GM23248 (cell line): ENCODE measurements at regions not wholly inside any gene's neighbourhood (a gene's known extent, or its start where the extent isn't known, plus 50 kb on each side); places are given as distances from the start of the nearest gene placed in this dataset.
"Not testable (repeated sequence)": the region's sequence is repeated elsewhere in the genome, so short reads cannot be mapped to it uniquely, and the experiment has no call there.

Source experiments
- DNase-seq: peaks from one replicate; pipeline ENCODE4 v3.0.0-alpha.2; 2015
- H2AFZ ChIP-seq: fragments of 200-600 bp; sonication (generic); 2 replicates; pipeline ENCODE4 v1.6.1; 2016; ENCODE audit warnings: antibody characterized with exemption
- H3F3A ChIP-seq: fragments of 200-600 bp; sonication (generic); 2 replicates; pipeline ENCODE4 v1.6.1; 2016; ENCODE audit warnings: mild to moderate bottlenecking, antibody characterized with exemption, mixed run types; ENCODE audit not compliant: insufficient read depth
- H3K27ac ChIP-seq: fragments of 200-600 bp; sonication (generic); 2 replicates; pipeline ENCODE4 v1.5.1; 2016; ENCODE audit warnings: mild to moderate bottlenecking
- H3K27me3 ChIP-seq: fragments of 200-600 bp; sonication (generic); replicated peaks from 2 replicates; pipeline ENCODE4 v1.6.1; 2016; ENCODE audit warnings: mild to moderate bottlenecking; ENCODE audit not compliant: insufficient read depth
- H3K36me3 ChIP-seq: fragments of 200-600 bp; sonication (generic); 2 replicates; pipeline ENCODE4 v1.6.1; 2016; ENCODE audit warnings: low read depth, mild to moderate bottlenecking
- H3K4me1 ChIP-seq: fragments of 200-600 bp; sonication (generic); 2 replicates; pipeline ENCODE4 v1.6.1; 2016; ENCODE audit warnings: mild to moderate bottlenecking; ENCODE audit not compliant: insufficient read depth
- H3K4me2 ChIP-seq: fragments of 200-600 bp; sonication (generic); one replicate; pipeline ENCODE4 v1.6.1; 2016; ENCODE audit warnings: mild to moderate bottlenecking; ENCODE audit not compliant: unreplicated experiment
- H3K4me3 ChIP-seq: fragments of 200-600 bp; sonication (generic); 2 replicates; pipeline ENCODE4 v1.5.1; 2016; ENCODE audit warnings: mild to moderate bottlenecking
- H3K79me2 ChIP-seq: fragments of 200-600 bp; sonication (generic); 2 replicates; pipeline ENCODE4 v1.6.1; 2016; ENCODE audit warnings: mild to moderate bottlenecking; ENCODE audit not compliant: insufficient read depth
- H3K9ac ChIP-seq: fragments of 200-600 bp; sonication (generic); 2 replicates; pipeline ENCODE4 v1.6.1; 2016; ENCODE audit warnings: mild to moderate bottlenecking
- H3K9me2 ChIP-seq: fragments of 200-600 bp; sonication (generic); 2 replicates; pipeline ENCODE4 v1.6.1; 2016; ENCODE audit warnings: mixed run types, mild to moderate bottlenecking, moderate library complexity; ENCODE audit not compliant: insufficient read depth
- H3K9me3 ChIP-seq: fragments of 200-600 bp; sonication (generic); one replicate; pipeline ENCODE4 v1.6.1; 2017; ENCODE audit warnings: low read depth
- H4K20me1 ChIP-seq: fragments of 200-600 bp; sonication (generic); 2 replicates; pipeline ENCODE4 v1.6.0; 2016; ENCODE audit not compliant: insufficient read depth
- EZH2 ChIP-seq: fragments of 200-600 bp; sonication (generic); IDR thresholded peaks from 2 replicates; pipeline ENCODE4 v1.6.1; 2018; ENCODE audit warnings: antibody characterized with exemption, mild to moderate bottlenecking; ENCODE audit not compliant: insufficient read depth, poor library complexity, severe bottlenecking
- EZH2phosphoT487 ChIP-seq: fragments of 200-600 bp; sonication (generic); IDR thresholded peaks from 2 replicates; pipeline ENCODE4 v1.6.1; 2018; ENCODE audit warnings: antibody characterized with exemption, moderate library complexity, mild to moderate bottlenecking, low read depth; ENCODE audit not compliant: insufficient read depth
- WGBS, 2 experiments: methylation state at CpG; one replicate each; pipeline ENCODE4 v1.1.6; 2015 to 2017; ENCODE audit warnings: low lambda C conversion rate in 2 of 2, low coverage in 1 of 2; ENCODE audit errors: missing lambda C conversion rate in 2 of 2; 5-methylcytosine and 5-hydroxymethylcytosine counted together
- in situ Hi-C: fragments of 300-500 bp; cut with MboI; formaldehyde crosslinking; loops from 2 replicates; pipeline ENCODE4 v1.15.0; 2020

- Histone ChIP-seq H3K27me3 (no peaks in the 10 kb centered on the region; the same call in 1 of the 2 replicates), H3K4me1 (peaks cover 5% of the 10 kb centered on the region; the same call in 1 of the 2 replicates), H4K20me1 (no peaks in the 10 kb centered on the region), H2AFZ (no peak overlapping the region), H3F3A (0 out of 2 replicates have a peak, but pooled peaks cover 10% of the 10 kb centered on the region), H3K4me2 (no peak overlapping the region), H3K9me3 (no peaks in the 10 kb centered on the region), H3K27ac (no peak overlapping the region), H3K36me3 (no peaks in the 10 kb centered on the region), H3K79me2 (no peaks in the 10 kb centered on the region), H3K4me3 (no peak overlapping the region), H3K9ac (no peak overlapping the region), H3K9me2 (no peaks in the 10 kb centered on the region)
- in situ Hi-C loops: no loop called here
- DNase-seq: no peak
- no peak for TF ChIP-seq EZH2phosphoT487
- no peak for TF ChIP-seq EZH2
- 72 to 75% methylated on average over 15 of the region's 15 CpGs for WGBS, 2 experiments
Observed at GRCh38 chr4:1583051-1583785, 100.9 kb downstream of the FAM53A start.

- H3K27ac ChIP-seq: no peak overlapping the region
- TF ChIP-seq EZH2phosphoT487: no peak
- TF ChIP-seq EZH2: no peak
Observed at GRCh38 chr4:1582227-1582626, 101.9 kb downstream of the FAM53A start.

GRCh38 chr4:1581164-1581894 is 102.8 kb downstream of the FAM53A start:
- in situ Hi-C loops, H3K27me3 ChIP-seq, H3K4me3 ChIP-seq, H3K4me1 ChIP-seq, H3K9ac ChIP-seq, H3K9me3 ChIP-seq, H3F3A ChIP-seq, H3K9me2 ChIP-seq, H3K36me3 ChIP-seq, H3K79me2 ChIP-seq, H4K20me1 ChIP-seq: not testable (repeated sequence)
- Histone ChIP-seq H3K4me2 (peak overlapping the region; percentile 21), H2AFZ (peak overlapping the region; percentile 52), H3K27ac (peak overlapping the region; percentile 56)
- 22 to 37% methylated on average over 7 to 13 of the region's 15 CpGs for WGBS, 2 experiments
- DNase-seq: peak; percentile 94

More at GRCh38 chr4:1582227-1582626, 101.9 kb downstream of the FAM53A start:
- WGBS, 2 experiments: 62% methylated on average over 15 of the region's 15 CpGs
- H2AFZ ChIP-seq: no peak overlapping the region
- 0 out of 2 replicates have a peak, but pooled peaks cover 10% of the 10 kb centered on the region for H3F3A ChIP-seq
- no peaks in the 10 kb centered on the region for H3K9me2 ChIP-seq
- H4K20me1 ChIP-seq: no peaks in the 10 kb centered on the region
- no peak overlapping the region for H3K9ac ChIP-seq
- H3K4me3 ChIP-seq: no peak overlapping the region
- no peaks in the 10 kb centered on the region for H3K36me3 ChIP-seq
- no peaks in the 10 kb centered on the region for H3K79me2 ChIP-seq
- H3K9me3 ChIP-seq: no peaks in the 10 kb centered on the region
- in situ Hi-C loops: no loop called here
- no peaks in the 10 kb centered on the region; the same call in 1 of the 2 replicates for H3K27me3 ChIP-seq
- H3K4me2 ChIP-seq: no peak overlapping the region
- no peak for DNase-seq
- peaks cover 5% of the 10 kb centered on the region; the same call in 1 of the 2 replicates for H3K4me1 ChIP-seq

GRCh38 chr4:1580692-1581012 is 103.5 kb downstream of the FAM53A start:
- in situ Hi-C loops, H3K4me3 ChIP-seq: not testable (repeated sequence)
- WGBS, 2 experiments: 3% methylated on average over 13 of the region's 16 CpGs; no CpG with 5 or more reads in 1 of the 2 experiments

More at GRCh38 chr4:1580692-1581012, 103.5 kb downstream of the FAM53A start:
- not testable (repeated sequence) for H3K27me3 ChIP-seq, H3K9me2 ChIP-seq, H4K20me1 ChIP-seq, H3K9me3 ChIP-seq, DNase-seq, H3K36me3 ChIP-seq, H3K79me2 ChIP-seq, H2AFZ ChIP-seq, H3K4me1 ChIP-seq, H3K9ac ChIP-seq, H3F3A ChIP-seq, H3K4me2 ChIP-seq, H3K27ac ChIP-seq
